ENCODE measurements at regions not wholly inside any gene's neighbourhood (a gene's known extent, or its start where the extent isn't known, plus 50 kb on each side); places are given as distances from the start of the nearest gene placed in this dataset.

GRCh38 chr3:187454085-187454815 is 86.1 kb downstream of the RTP4 start:
- no peaks in the 10 kb centered on the region for H3K9me3 Mint-ChIP-seq
- H3K27me3 Mint-ChIP-seq (ENCODE audit: insufficient read depth) = peaks cover 14% of the 10 kb centered on the region
- no peaks in the 10 kb centered on the region for H3K4me1 Mint-ChIP-seq (ENCODE audit: low read depth)
- DNase-seq (ENCODE audit: low spot score) = no peak
- no peaks in the 10 kb centered on the region for H3K36me3 Mint-ChIP-seq (ENCODE audit: low read depth)
- intact Hi-C loops (cut with micrococcal nuclease) = no loop called here
- no peak overlapping the region for H3K4me3 Mint-ChIP-seq
- H3K27ac Mint-ChIP-seq = no peak overlapping the region

DNA sequence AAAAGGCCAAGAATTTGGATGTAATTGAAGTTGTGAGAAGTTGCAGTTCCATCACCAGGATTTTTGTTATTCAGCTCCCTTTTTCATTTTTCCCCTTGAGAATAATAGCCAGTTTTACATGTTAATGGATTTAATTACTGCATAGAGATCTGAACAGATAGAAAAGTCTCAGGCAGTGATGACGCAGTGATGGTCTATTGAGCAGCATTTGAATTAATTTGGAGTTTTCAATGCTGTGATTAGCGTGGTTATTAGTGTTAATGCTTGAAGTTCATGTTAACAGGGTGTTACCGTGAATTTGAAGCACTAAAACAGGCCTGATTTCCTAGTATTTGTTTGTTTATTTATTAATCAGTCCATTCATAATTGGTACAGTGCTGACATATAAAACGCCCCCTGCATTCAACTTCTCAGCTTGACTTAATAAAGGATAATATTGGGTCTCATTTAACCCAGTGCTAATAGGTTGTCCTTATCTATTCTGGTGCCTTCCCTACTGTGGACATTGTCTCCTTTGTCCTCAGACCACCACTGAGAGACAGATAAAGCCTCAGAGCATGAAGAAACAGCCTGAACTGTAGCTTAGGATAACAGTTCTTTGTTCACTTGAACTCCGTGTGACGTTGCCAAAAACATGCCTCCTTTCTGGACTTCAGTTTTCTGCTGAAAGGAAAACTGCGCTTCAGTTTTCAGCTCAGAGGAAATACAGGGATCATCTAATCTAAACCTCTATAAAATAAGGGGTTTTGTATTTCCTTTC is 82.4 kb downstream of the RTP4 start:
- Mint-ChIP-seq H3K4me1 (ENCODE audit: low read depth) (no peaks in the 10 kb centered on the region), H3K9me3 (no peaks in the 10 kb centered on the region), H3K4me3 (no peak overlapping the region), H3K27me3 (ENCODE audit: insufficient read depth) (peaks cover 14% of the 10 kb centered on the region), H3K36me3 (ENCODE audit: low read depth) (no peaks in the 10 kb centered on the region), H3K27ac (no peak overlapping the region)
- DNase-seq (ENCODE audit: low spot score) = no peak
- intact Hi-C loops (cut with micrococcal nuclease) = no loop called here

DNA sequence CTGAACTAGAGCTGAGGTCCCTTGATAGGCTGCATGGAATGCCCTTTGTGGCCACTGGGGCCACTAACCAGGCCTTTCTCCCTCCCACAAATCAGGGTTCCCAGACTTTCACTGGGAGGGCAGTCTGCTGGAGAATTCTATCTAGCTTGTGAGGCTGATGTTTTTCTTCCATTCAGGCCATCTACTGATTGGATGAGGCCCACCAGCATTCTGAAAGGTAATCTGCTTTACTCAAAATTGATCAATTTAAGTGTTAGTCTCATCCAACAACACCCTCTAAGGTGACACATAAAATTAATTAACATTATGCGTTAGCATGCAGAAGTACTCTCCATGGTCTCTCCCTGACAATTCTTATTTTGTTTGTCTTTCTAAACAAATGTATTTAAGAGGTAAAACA is 80.5 kb downstream of the RTP4 start:
- Mint-ChIP-seq H3K9me3 (no peaks in the 10 kb centered on the region), H3K4me3 (no peak overlapping the region), H3K4me1 (ENCODE audit: low read depth) (no peaks in the 10 kb centered on the region), H3K27me3 (ENCODE audit: insufficient read depth) (peaks cover 12% of the 10 kb centered on the region), H3K36me3 (ENCODE audit: low read depth) (no peaks in the 10 kb centered on the region), H3K27ac (no peak overlapping the region)
- DNase-seq (ENCODE audit: low spot score) = no peak
- intact Hi-C loops (cut with micrococcal nuclease) = no loop called here

DNA sequence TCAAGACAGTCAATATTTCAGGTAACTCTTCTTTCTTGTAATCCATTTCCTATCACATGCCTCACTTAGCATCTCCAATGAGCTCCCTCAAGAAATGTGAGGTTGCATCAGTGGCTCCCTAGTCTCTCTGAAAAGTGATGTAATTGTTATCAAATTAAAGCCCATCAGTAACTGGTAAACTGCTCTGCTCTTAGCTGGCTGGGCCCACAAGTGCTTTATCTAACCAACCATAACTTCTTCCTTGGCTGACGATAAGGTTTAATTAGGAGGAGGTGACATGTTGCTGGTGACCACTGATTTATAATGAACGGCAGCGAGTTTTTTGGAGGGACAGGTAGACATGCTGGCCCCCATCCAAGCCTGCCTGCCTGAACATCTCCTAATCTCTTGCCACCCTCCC is 79.6 kb downstream of the RTP4 start:
- DNase-seq (ENCODE audit: low spot score) = no peak
- H3K27ac Mint-ChIP-seq = no peak overlapping the region
- H3K4me3 Mint-ChIP-seq = no peak overlapping the region
- no peaks in the 10 kb centered on the region for H3K4me1 Mint-ChIP-seq (ENCODE audit: low read depth)
- H3K36me3 Mint-ChIP-seq (ENCODE audit: low read depth) = no peaks in the 10 kb centered on the region
- peaks cover 8% of the 10 kb centered on the region for H3K27me3 Mint-ChIP-seq (ENCODE audit: insufficient read depth)
- intact Hi-C loops (cut with micrococcal nuclease) = no loop called here
- no peaks in the 10 kb centered on the region for H3K9me3 Mint-ChIP-seq

DNA sequence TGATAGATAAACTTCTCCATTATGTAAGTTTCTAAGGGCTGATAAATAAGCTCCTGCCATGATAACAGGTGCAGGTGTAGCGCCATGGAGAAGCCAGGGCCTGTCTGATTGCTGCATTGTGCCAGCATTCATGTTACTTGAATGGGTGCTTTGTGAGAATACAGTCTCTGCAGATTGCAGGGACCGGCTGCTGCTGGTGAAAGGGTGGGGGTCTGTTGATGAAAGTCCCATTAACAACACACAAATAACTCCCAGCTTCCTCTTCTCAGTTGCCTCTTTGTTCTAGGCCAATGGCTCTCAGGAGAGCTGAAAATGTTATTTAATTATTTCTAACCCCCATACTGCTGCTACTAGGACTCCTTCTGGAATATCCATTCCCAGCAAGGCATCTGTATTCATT is 77.2 kb downstream of the RTP4 start:
- H3K9me3 Mint-ChIP-seq = no peaks in the 10 kb centered on the region
- no peaks in the 10 kb centered on the region for H3K36me3 Mint-ChIP-seq (ENCODE audit: low read depth)
- intact Hi-C loops (cut with micrococcal nuclease) = no loop called here
- no peaks in the 10 kb centered on the region for H3K27me3 Mint-ChIP-seq (ENCODE audit: insufficient read depth)
- no peaks in the 10 kb centered on the region for H3K4me1 Mint-ChIP-seq (ENCODE audit: low read depth)
- H3K4me3 Mint-ChIP-seq = no peak overlapping the region
- H3K27ac Mint-ChIP-seq = no peak overlapping the region
- no peak for DNase-seq (ENCODE audit: low spot score)

DNA sequence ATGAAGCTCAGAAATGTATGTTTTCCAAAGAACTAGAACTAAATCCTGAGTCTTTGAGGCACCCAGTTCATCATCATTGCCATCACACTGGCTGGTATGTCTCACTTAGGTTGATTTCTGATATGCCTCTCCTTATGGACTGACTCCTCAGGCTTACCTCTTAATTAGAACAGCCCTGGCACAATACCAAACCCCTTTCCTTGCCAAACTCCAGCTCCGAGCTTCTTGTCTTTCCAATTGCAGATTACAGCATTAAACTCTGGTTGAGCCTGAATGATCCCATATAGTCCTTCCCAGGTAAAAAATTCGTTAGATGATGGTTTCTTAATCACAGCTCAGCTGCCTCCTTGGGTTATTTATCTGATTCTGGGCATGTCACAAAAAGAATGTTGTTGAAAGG is 66.3 kb downstream of the RTP4 start:
- Mint-ChIP-seq H3K36me3 (ENCODE audit: low read depth) (no peaks in the 10 kb centered on the region), H3K4me3 (no peak overlapping the region), H3K9me3 (no peaks in the 10 kb centered on the region), H3K27ac (no peak overlapping the region), H3K27me3 (ENCODE audit: insufficient read depth) (peaks cover 8% of the 10 kb centered on the region), H3K4me1 (ENCODE audit: low read depth) (no peaks in the 10 kb centered on the region)
- DNase-seq (ENCODE audit: low spot score) = no peak
- intact Hi-C loops (cut with micrococcal nuclease) = no loop called here

DNA sequence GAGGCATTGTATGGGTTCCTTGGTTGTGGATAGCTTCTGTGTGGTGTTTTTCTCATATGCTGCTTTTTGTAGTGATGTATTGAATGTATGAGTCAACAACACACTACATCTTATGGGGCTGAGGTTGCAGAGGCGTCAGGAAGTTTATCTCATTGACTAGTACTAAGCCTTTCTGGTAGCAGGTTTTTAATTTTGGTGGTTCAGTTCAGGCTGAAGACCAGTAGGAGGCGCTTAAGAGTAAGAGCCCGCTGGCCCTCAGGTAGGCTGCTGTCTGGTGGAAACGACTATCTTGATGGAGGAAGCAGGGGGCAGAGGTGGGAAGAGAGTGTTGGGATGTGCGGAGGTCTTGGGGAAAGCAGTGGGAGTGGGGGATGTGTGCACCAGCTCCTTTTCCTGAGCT is 62.4 kb downstream of the RTP4 start:
- no peaks in the 10 kb centered on the region for H3K4me1 Mint-ChIP-seq (ENCODE audit: low read depth)
- intact Hi-C loops (cut with micrococcal nuclease) = no loop called here
- peaks cover 9% of the 10 kb centered on the region for H3K27me3 Mint-ChIP-seq (ENCODE audit: insufficient read depth)
- no peak overlapping the region for H3K27ac Mint-ChIP-seq
- no peak for DNase-seq (ENCODE audit: low spot score)
- H3K4me3 Mint-ChIP-seq = no peak overlapping the region
- H3K9me3 Mint-ChIP-seq = no peaks in the 10 kb centered on the region
- H3K36me3 Mint-ChIP-seq (ENCODE audit: low read depth) = no peaks in the 10 kb centered on the region

All from activated T-helper 1 cell treated with anti-CD3 and anti-CD28 coated beads, Interleukin-12 subunit alpha, Interleukin-12 subunit beta, Interleukin-2, Interleukin-4 antibody, amounts not matched to agents 30 ng/mL and 10 ng/mL and 1 ng/mL, durations not matched to agents 14 hours and 24 hours and 36 hours (primary cell).